HG02588 (cell line): ENCODE measurements at regions not wholly inside any gene's neighbourhood (a gene's known extent, or its start where the extent isn't known, plus 50 kb on each side); places are given as distances from the start of the nearest gene placed in this dataset.
"Not testable (repeated sequence)": the region's sequence is repeated elsewhere in the genome, so short reads cannot be mapped to it uniquely, and the experiment has no call there.

ENCODE experiments used
- ATAC-seq: cut with Tn5 transposase; IDR thresholded peaks from one replicate; pipeline ENCODE4 v1.9.1; 2021; ENCODE audit warnings: mild to moderate bottlenecking, moderate library complexity; ENCODE audit not compliant: unreplicated experiment

GRCh38 chr6:114839019-114839418 lies 496.2 kb upstream of the HS3ST5 start:
- no peak for ATAC-seq

- no peak for ATAC-seq
These were observed 490.4 kb upstream of the HS3ST5 start for GRCh38 chr6:114833211-114833610.

- ATAC-seq = no peak
These were observed 487.7 kb upstream of the HS3ST5 start for GRCh38 chr6:114830515-114830914.

- no peak for ATAC-seq
These were observed 484.3 kb upstream of the HS3ST5 start for GRCh38 chr6:114827135-114827534.

- no peak for ATAC-seq
These were observed 481.6 kb upstream of the HS3ST5 start for GRCh38 chr6:114824409-114824808.

GRCh38 chr6:114816678-114817077 lies 473.9 kb upstream of the HS3ST5 start:
- no peak for ATAC-seq

GRCh38 chr6:114810468-114810867 lies 467.6 kb upstream of the HS3ST5 start:
- no peak for ATAC-seq

GRCh38 chr6:114805426-114805825 lies 462.6 kb upstream of the HS3ST5 start:
- ATAC-seq = not testable (repeated sequence)

GRCh38 chr6:114796576-114796975 lies 453.8 kb upstream of the HS3ST5 start:
- no peak for ATAC-seq

- no peak for ATAC-seq
These were observed 450.6 kb upstream of the HS3ST5 start for GRCh38 chr6:114793428-114793827.

GRCh38 chr6:114785235-114786127 lies 442.7 kb upstream of the HS3ST5 start:
- no peak for ATAC-seq

GRCh38 chr6:114783783-114784182 lies 441.0 kb upstream of the HS3ST5 start:
- no peak for ATAC-seq

- no peak for ATAC-seq
These were observed 440.3 kb upstream of the HS3ST5 start for GRCh38 chr6:114783083-114783482.

GRCh38 chr6:114764866-114765265 lies 422.0 kb upstream of the HS3ST5 start:
- ATAC-seq = no peak

GRCh38 chr6:114762145-114762544 lies 419.3 kb upstream of the HS3ST5 start:
- no peak for ATAC-seq

- no peak for ATAC-seq
These were observed 405.3 kb upstream of the HS3ST5 start for GRCh38 chr6:114747995-114748625.

GRCh38 chr6:114740547-114740946 lies 397.7 kb upstream of the HS3ST5 start:
- ATAC-seq = no peak

GRCh38 chr6:114739656-114740055 lies 396.8 kb upstream of the HS3ST5 start:
- ATAC-seq = no peak

GRCh38 chr6:114735025-114735735 lies 392.4 kb upstream of the HS3ST5 start:
- ATAC-seq = no peak

- no peak for ATAC-seq
These were observed 390.8 kb upstream of the HS3ST5 start for GRCh38 chr6:114733596-114733995.

GRCh38 chr6:114718716-114719270 lies 376.0 kb upstream of the HS3ST5 start:
- no peak for ATAC-seq
